Natural killer cell (primary cell): ENCODE measurements at regions not wholly inside any gene's neighbourhood (a gene's known extent, or its start where the extent isn't known, plus 50 kb on each side); places are given as distances from the start of the nearest gene placed in this dataset.

ENCODE experiments used
- ATAC-seq, 3 donors: fragments of 150-1000 bp in 2 of 3; fragments of 200-7000 bp in 1 of 3; cut with Tn5 transposase; 1 replicate in 1 of 3; 2 replicates in 2 of 3; pipeline ENCODE4 v1.10.0; 2021; ENCODE audit warnings: mild to moderate bottlenecking in 2 of 3, moderate library complexity in 2 of 3
- DNase-seq, 2 donors: peaks; one replicate each; pipeline versions ENCODE4 v3.0.0 to v3.0.0-alpha.2; 2013 to 2021; ENCODE audit warnings: mixed read lengths in 1 of 2
- H3K27ac ChIP-seq: one replicate; pipeline ENCODE4 v1.5.1; 2013; ENCODE audit warnings: mild to moderate bottlenecking, low read length
- H3K27me3 ChIP-seq: one replicate; pipeline ENCODE4 v1.6.1; 2013; ENCODE audit warnings: low read length; ENCODE audit not compliant: control insufficient read depth, insufficient read depth
- H3K36me3 ChIP-seq: one replicate; pipeline ENCODE4 v1.6.1; 2013; ENCODE audit warnings: low read length; ENCODE audit not compliant: control insufficient read depth, insufficient read depth
- H3K4me1 ChIP-seq: one replicate; pipeline ENCODE4 v1.6.1; 2013; ENCODE audit warnings: low read length; ENCODE audit not compliant: control insufficient read depth, insufficient read depth
- H3K4me3 ChIP-seq: one replicate; pipeline ENCODE4 v1.5.1; 2013; ENCODE audit warnings: low read length
- H3K9me3 ChIP-seq: one replicate; pipeline ENCODE4 v1.6.1; 2013; ENCODE audit warnings: low read length; ENCODE audit not compliant: control insufficient read depth, insufficient read depth
- H3K27ac Mint-ChIP-seq, 2 donors: one replicate each; pipeline ENCODE4 v1.8.0; 2022; ENCODE audit warnings: mild to moderate bottlenecking in 2 of 2, mixed read lengths in 2 of 2, moderate library complexity in 1 of 2
- H3K27me3 Mint-ChIP-seq, 2 donors: one replicate each; pipeline ENCODE4 v1.8.0; 2022; ENCODE audit warnings: low read depth in 2 of 2, mixed read lengths in 2 of 2
- H3K36me3 Mint-ChIP-seq: one replicate; pipeline ENCODE4 v1.8.0; 2022; ENCODE audit warnings: mixed read lengths
- H3K4me1 Mint-ChIP-seq, 2 donors: one replicate each; pipeline ENCODE4 v1.8.0; 2022; ENCODE audit warnings: mixed read lengths in 2 of 2
- H3K4me3 Mint-ChIP-seq: one replicate; pipeline ENCODE4 v1.8.0; 2022; ENCODE audit warnings: mild to moderate bottlenecking, moderate library complexity, mixed read lengths
- H3K9me3 Mint-ChIP-seq, 2 donors: one replicate each; pipeline ENCODE4 v1.8.0; 2022; ENCODE audit warnings: mixed read lengths in 2 of 2
- WGBS: methylation state at CpG from one replicate; pipeline ENCODE4 v1.1.7; 2013; ENCODE audit warnings: missing lambda C conversion rate; ENCODE audit not compliant: insufficient coverage; 5-methylcytosine and 5-hydroxymethylcytosine counted together
- intact Hi-C: fragments of 100-400 bp; cut with micrococcal nuclease; formaldehyde crosslinking; loops from one replicate; pipeline ENCODE4 v1.14.2; 2022
- TF ChIP-seq, protein P1 (sequence below): fragments of 200-600 bp; IDR thresholded peaks from one replicate; pipeline ENCODE4 v1.8.0; 2022; ENCODE audit warnings: antibody characterized with exemption

DNA sequence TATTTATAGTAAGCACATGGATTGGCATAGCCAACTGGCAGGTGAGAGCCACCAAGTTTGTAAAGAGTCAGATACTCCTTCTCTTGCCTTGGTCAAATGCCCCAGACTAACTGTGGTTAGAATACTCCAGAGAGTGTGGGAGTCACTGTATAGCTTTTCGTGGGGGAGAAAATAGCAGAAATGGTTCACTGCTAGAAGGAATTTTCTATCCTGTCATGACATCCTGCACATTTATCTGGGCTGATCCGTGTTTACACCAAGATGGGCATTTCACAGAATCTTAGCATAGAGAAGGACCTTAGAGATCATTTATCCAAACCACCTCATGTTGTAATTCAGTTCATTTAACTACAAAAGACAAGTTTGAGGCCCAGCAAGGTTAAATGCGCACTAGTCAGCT, 460.8 kb downstream of the ENC1 start:
- H3K36me3 Mint-ChIP-seq, result no peaks in the 10 kb centered on the region
- ATAC-seq, result no peak
- Histone ChIP-seq H3K9me3 (no peaks in the 10 kb centered on the region), H3K4me1 (no peaks in the 10 kb centered on the region), H3K4me3 (no peak overlapping the region), H3K27me3 (no peaks in the 10 kb centered on the region), H3K27ac (no peak overlapping the region), H3K36me3 (no peaks in the 10 kb centered on the region)
- H3K27ac Mint-ChIP-seq, result no peak overlapping the region
- no peaks in the 10 kb centered on the region for H3K9me3 Mint-ChIP-seq
- H3K4me1 Mint-ChIP-seq, result no peaks in the 10 kb centered on the region
- H3K4me3 Mint-ChIP-seq, result no peak overlapping the region
- WGBS, result 63% methylated on average over 3 of the region's 3 CpGs
- DNase-seq, result no peak
- intact Hi-C loops, result no loop called here
- TF ChIP-seq, protein P1, sequence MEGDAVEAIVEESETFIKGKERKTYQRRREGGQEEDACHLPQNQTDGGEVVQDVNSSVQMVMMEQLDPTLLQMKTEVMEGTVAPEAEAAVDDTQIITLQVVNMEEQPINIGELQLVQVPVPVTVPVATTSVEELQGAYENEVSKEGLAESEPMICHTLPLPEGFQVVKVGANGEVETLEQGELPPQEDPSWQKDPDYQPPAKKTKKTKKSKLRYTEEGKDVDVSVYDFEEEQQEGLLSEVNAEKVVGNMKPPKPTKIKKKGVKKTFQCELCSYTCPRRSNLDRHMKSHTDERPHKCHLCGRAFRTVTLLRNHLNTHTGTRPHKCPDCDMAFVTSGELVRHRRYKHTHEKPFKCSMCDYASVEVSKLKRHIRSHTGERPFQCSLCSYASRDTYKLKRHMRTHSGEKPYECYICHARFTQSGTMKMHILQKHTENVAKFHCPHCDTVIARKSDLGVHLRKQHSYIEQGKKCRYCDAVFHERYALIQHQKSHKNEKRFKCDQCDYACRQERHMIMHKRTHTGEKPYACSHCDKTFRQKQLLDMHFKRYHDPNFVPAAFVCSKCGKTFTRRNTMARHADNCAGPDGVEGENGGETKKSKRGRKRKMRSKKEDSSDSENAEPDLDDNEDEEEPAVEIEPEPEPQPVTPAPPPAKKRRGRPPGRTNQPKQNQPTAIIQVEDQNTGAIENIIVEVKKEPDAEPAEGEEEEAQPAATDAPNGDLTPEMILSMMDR, result no peak
- H3K27me3 Mint-ChIP-seq, result peaks cover 12 to 15% of the 10 kb centered on the region in 2 donors

DNA sequence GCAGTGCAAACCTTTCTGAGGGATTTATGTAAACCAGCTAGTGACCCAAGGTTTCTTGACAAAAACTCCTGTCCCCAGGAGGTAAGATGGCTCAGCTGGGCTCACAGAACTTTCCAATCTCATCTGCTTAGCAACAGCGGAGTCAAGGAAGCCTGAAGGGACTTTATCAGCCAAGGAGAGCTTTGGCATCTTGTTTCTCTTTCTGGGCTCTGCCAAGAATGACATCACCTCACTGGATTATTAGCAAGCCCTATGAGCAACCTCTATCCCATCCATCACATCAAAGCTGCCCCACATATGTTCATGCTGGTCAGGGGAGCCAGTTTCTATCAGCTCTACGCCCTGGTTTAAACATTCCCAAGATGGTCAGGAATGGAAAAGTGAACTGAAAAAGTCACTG, 461.3 kb downstream of the ENC1 start:
- no peak overlapping the region for H3K27ac ChIP-seq
- no peaks in the 10 kb centered on the region for H3K4me1 ChIP-seq
- H3K36me3 ChIP-seq, result no peaks in the 10 kb centered on the region
- 93% methylated on average over 2 of the region's 2 CpGs for WGBS
- ATAC-seq (no peak), DNase-seq (no peak)
- Mint-ChIP-seq H3K4me1 (no peaks in the 10 kb centered on the region), H3K27ac (no peak overlapping the region), H3K36me3 (no peaks in the 10 kb centered on the region), H3K27me3 (peaks cover 9 to 15% of the 10 kb centered on the region in 2 donors), H3K4me3 (no peak overlapping the region), H3K9me3 (no peaks in the 10 kb centered on the region)
- H3K27me3 ChIP-seq, result no peaks in the 10 kb centered on the region
- TF ChIP-seq, protein P1, result no peak
- intact Hi-C loops, result no loop called here
- H3K9me3 ChIP-seq, result no peaks in the 10 kb centered on the region
- H3K4me3 ChIP-seq, result no peak overlapping the region

DNA sequence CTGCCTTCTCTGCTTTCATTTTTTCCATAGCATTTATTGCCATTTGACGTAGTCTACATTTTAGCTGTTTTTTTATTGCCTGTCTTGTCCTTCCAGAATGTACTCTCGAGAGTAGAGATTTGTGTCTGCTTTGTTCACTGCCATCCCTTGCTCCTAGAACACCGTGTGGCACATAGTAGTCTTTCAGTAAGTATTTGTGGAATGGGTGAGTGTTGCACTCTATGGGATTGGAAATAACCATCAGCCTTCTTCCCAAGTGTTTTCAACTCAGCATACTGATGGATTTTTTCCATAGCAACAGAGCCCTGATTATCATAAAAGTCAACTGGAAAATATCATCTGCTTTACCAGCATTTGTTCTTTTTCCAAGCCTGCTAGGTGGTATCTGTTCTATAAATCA, 462.6 kb downstream of the ENC1 start:
- Mint-ChIP-seq H3K9me3 (no peaks in the 10 kb centered on the region), H3K27ac (no peak overlapping the region), H3K4me1 (no peaks in the 10 kb centered on the region), H3K36me3 (no peaks in the 10 kb centered on the region), H3K4me3 (no peak overlapping the region), H3K27me3 (peaks cover 9 to 26% of the 10 kb centered on the region in 2 donors)
- Histone ChIP-seq H3K36me3 (no peaks in the 10 kb centered on the region), H3K4me1 (no peaks in the 10 kb centered on the region), H3K9me3 (no peaks in the 10 kb centered on the region), H3K4me3 (no peak overlapping the region), H3K27ac (no peak overlapping the region), H3K27me3 (no peaks in the 10 kb centered on the region)
- DNase-seq (no peak), ATAC-seq (no peak)
- 81% methylated on average over 3 of the region's 3 CpGs for WGBS
- TF ChIP-seq, protein P1, result no peak
- intact Hi-C loops, result no loop called here

DNA sequence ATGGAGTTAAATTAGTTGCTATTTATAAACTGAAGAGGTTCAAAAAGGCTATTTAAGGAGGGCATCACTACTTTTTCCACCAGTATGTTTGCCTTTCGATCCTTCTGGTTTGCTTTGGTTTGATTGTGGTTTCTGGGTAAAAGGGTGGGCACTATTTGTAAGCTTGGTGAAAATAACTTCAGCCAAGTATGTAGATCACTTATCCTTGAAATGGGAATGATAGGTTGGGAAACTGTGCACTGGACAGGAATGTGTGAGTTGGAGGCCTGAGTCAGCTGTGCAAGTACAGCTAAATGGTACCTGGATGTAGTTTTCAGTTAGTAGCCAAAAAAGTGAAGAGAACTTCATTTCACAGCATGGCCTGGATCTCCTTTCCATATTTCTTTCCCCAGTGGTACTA, 466.2 kb downstream of the ENC1 start:
- Histone ChIP-seq H3K4me3 (no peak overlapping the region), H3K27me3 (no peaks in the 10 kb centered on the region), H3K27ac (no peak overlapping the region), H3K36me3 (no peaks in the 10 kb centered on the region), H3K9me3 (no peaks in the 10 kb centered on the region), H3K4me1 (no peaks in the 10 kb centered on the region)
- no peak for ATAC-seq
- TF ChIP-seq, protein P1, result no peak
- intact Hi-C loops, result no loop called here
- H3K36me3 Mint-ChIP-seq, result no peaks in the 10 kb centered on the region
- H3K4me1 Mint-ChIP-seq, result no peaks in the 10 kb centered on the region
- peaks cover 9 to 26% of the 10 kb centered on the region in 2 donors for H3K27me3 Mint-ChIP-seq
- 78% methylated on average over 1 of the region's 1 CpG for WGBS
- no peak for DNase-seq
- H3K9me3 Mint-ChIP-seq, result no peaks in the 10 kb centered on the region
- H3K4me3 Mint-ChIP-seq, result no peak overlapping the region
- no peak overlapping the region for H3K27ac Mint-ChIP-seq
